ENCODE measurements at regions not wholly inside any gene's neighbourhood (a gene's known extent, or its start where the extent isn't known, plus 50 kb on each side); places are given as distances from the start of the nearest gene placed in this dataset.

- TF ChIP-seq CTCF (IDR thresholded peaks at IDR 0.05; ENCODE audit: insufficient read depth, low read depth, low read length) (no peak), EZH2 (IDR thresholded peaks at IDR 0.05; ENCODE audit: insufficient read depth, low read length) (no peak)
Observed at GRCh38 chr2:240212425-240213225, 72.2 kb upstream of the OTOS start.

Measured in astrocyte (in vitro differentiated cells and primary cell).